ENCODE measurements at regions not wholly inside any gene's neighbourhood (a gene's known extent, or its start where the extent isn't known, plus 50 kb on each side); places are given as distances from the start of the nearest gene placed in this dataset.

- DNase-seq (ENCODE audit: low read depth, low spot score), result no peak
- ChIA-PET CTCF (no interaction called here), POLR2A (no interaction called here)
- no peak overlapping the region for H3K27ac ChIP-seq (ENCODE audit: low read depth, low read length)
- H3K27me3 ChIP-seq (ENCODE audit: control insufficient read depth, insufficient read depth, low read length), result no peaks in the 10 kb centered on the region
- H3K4me3 ChIP-seq (ENCODE audit: low read depth, low read length), result no peak overlapping the region
- peaks cover 2% of the 10 kb centered on the region; the same call in 1 of the 2 replicates for H3K9me3 ChIP-seq (ENCODE audit: control insufficient read depth, insufficient read depth, low read length)
- TF ChIP-seq CTCF (IDR thresholded peaks at IDR 0.05; ENCODE audit: low read depth, low read length), result no peak
These were observed 131.4 kb downstream of the TRAM1L1 start for GRCh38 chr4:116953947-116954346.

- Histone ChIP-seq H3K27ac (ENCODE audit: low read depth, low read length) (no peak overlapping the region), H3K4me3 (ENCODE audit: low read depth, low read length) (no peak overlapping the region), H3K27me3 (ENCODE audit: control insufficient read depth, insufficient read depth, low read length) (no peaks in the 10 kb centered on the region), H3K9me3 (ENCODE audit: control insufficient read depth, insufficient read depth, low read length) (peaks cover 2% of the 10 kb centered on the region; the same call in 1 of the 2 replicates)
- TF ChIP-seq CTCF (IDR thresholded peaks at IDR 0.05; ENCODE audit: low read depth, low read length), result no peak
- no peak for DNase-seq (ENCODE audit: low read depth, low spot score)
- CTCF ChIA-PET, result no interaction called here
- POLR2A ChIA-PET, result no interaction called here
These were observed 132.7 kb downstream of the TRAM1L1 start for GRCh38 chr4:116952530-116953136.

GRCh38 chr4:116949856-116950255 lies 135.5 kb downstream of the TRAM1L1 start:
- no peak for DNase-seq (ENCODE audit: low read depth, low spot score)
- POLR2A ChIA-PET, result no interaction called here
- TF ChIP-seq CTCF (IDR thresholded peaks at IDR 0.05; ENCODE audit: low read depth, low read length), result no peak
- Histone ChIP-seq H3K27me3 (ENCODE audit: control insufficient read depth, insufficient read depth, low read length) (no peaks in the 10 kb centered on the region), H3K4me3 (ENCODE audit: low read depth, low read length) (no peak overlapping the region), H3K9me3 (ENCODE audit: control insufficient read depth, insufficient read depth, low read length) (no peaks in the 10 kb centered on the region), H3K27ac (ENCODE audit: low read depth, low read length) (no peak overlapping the region)
- CTCF ChIA-PET, result no interaction called here

GRCh38 chr4:116942315-116942714 lies 143.1 kb downstream of the TRAM1L1 start:
- POLR2A ChIA-PET, result no interaction called here
- no peak for TF ChIP-seq CTCF (IDR thresholded peaks at IDR 0.05; ENCODE audit: low read depth, low read length)
- DNase-seq (ENCODE audit: low read depth, low spot score), result no peak
- CTCF ChIA-PET, result no interaction called here
- Histone ChIP-seq H3K27ac (ENCODE audit: low read depth, low read length) (no peak overlapping the region), H3K9me3 (ENCODE audit: control insufficient read depth, insufficient read depth, low read length) (no peaks in the 10 kb centered on the region), H3K4me3 (ENCODE audit: low read depth, low read length) (no peak overlapping the region), H3K27me3 (ENCODE audit: control insufficient read depth, insufficient read depth, low read length) (no peaks in the 10 kb centered on the region)

- no peak for DNase-seq (ENCODE audit: low read depth, low spot score)
- TF ChIP-seq CTCF (IDR thresholded peaks at IDR 0.05; ENCODE audit: low read depth, low read length), result no peak
- ChIA-PET POLR2A (no interaction called here), CTCF (no interaction called here)
- Histone ChIP-seq H3K27ac (ENCODE audit: low read depth, low read length) (no peak overlapping the region), H3K4me3 (ENCODE audit: low read depth, low read length) (no peak overlapping the region), H3K9me3 (ENCODE audit: control insufficient read depth, insufficient read depth, low read length) (no peaks in the 10 kb centered on the region; the same call in 1 of the 2 replicates), H3K27me3 (ENCODE audit: control insufficient read depth, insufficient read depth, low read length) (no peaks in the 10 kb centered on the region)
These were observed 155.0 kb downstream of the TRAM1L1 start for GRCh38 chr4:116930329-116930728.

All from AG04450 (cell line).